ENCODE measurements at regions not wholly inside any gene's neighbourhood (a gene's known extent, or its start where the extent isn't known, plus 50 kb on each side); places are given as distances from the start of the nearest gene placed in this dataset.

DNA sequence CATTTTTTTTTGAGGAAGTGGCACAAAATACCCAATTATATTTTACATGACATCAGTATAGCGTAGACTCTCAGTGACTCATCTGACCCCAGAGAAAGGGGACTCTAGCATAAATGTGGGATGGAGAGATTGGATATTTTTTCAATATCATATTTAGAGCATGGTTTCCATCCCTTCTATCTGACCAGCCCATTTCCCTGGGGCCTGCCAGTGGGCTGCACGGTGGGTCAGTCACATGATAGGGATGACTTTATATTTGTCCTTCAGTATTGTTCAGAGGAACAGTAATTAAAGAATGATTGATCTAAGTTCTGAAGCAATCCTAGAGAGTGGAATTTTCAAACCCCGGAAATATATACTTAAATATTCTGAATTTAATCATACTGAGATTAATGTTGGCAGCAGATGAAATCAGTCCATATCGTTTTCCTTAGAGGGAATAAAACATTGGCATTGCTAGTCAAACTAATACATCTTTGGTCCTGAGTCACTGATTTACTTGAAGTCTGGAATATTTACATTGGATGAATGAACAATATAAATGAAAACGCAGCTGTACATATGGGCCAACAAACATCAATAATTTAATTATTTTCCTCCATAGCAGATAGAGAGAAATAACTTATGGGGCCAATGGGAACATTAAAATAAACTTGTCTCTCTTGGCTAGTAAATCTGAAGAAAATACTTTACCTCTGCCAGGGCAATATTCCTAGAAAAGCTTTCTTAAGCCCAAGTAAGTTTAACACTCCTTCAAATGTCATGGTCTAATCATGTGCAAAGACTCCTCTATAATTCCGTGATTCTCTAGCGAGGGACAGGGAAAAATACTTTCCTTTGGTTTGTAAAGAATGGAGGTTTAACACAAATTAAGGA is 563.6 kb upstream of the PKDCC start:
- TF ChIP-seq, protein P1, sequence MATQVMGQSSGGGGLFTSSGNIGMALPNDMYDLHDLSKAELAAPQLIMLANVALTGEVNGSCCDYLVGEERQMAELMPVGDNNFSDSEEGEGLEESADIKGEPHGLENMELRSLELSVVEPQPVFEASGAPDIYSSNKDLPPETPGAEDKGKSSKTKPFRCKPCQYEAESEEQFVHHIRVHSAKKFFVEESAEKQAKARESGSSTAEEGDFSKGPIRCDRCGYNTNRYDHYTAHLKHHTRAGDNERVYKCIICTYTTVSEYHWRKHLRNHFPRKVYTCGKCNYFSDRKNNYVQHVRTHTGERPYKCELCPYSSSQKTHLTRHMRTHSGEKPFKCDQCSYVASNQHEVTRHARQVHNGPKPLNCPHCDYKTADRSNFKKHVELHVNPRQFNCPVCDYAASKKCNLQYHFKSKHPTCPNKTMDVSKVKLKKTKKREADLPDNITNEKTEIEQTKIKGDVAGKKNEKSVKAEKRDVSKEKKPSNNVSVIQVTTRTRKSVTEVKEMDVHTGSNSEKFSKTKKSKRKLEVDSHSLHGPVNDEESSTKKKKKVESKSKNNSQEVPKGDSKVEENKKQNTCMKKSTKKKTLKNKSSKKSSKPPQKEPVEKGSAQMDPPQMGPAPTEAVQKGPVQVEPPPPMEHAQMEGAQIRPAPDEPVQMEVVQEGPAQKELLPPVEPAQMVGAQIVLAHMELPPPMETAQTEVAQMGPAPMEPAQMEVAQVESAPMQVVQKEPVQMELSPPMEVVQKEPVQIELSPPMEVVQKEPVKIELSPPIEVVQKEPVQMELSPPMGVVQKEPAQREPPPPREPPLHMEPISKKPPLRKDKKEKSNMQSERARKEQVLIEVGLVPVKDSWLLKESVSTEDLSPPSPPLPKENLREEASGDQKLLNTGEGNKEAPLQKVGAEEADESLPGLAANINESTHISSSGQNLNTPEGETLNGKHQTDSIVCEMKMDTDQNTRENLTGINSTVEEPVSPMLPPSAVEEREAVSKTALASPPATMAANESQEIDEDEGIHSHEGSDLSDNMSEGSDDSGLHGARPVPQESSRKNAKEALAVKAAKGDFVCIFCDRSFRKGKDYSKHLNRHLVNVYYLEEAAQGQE (IDR thresholded peaks at IDR 0.05; ENCODE audit: insufficient read depth in 1 of 2, low read depth in 2 of 2, low read length in 2 of 2) = no peak
- TF ChIP-seq POLR2AphosphoS5 (IDR thresholded peaks at IDR 0.05; ENCODE audit: low read depth, low read length) = no peak
- no peak for TF ChIP-seq TAF1 (IDR thresholded peaks at IDR 0.05; ENCODE audit: borderline replicate concordance, insufficient read depth, low read length)
- no peak for TF ChIP-seq SIN3A (IDR thresholded peaks at IDR 0.05; ENCODE audit: borderline replicate concordance, insufficient read depth, low read length)
